ENCODE measurements at regions not wholly inside any gene's neighbourhood (a gene's known extent, or its start where the extent isn't known, plus 50 kb on each side); places are given as distances from the start of the nearest gene placed in this dataset.

DNA sequence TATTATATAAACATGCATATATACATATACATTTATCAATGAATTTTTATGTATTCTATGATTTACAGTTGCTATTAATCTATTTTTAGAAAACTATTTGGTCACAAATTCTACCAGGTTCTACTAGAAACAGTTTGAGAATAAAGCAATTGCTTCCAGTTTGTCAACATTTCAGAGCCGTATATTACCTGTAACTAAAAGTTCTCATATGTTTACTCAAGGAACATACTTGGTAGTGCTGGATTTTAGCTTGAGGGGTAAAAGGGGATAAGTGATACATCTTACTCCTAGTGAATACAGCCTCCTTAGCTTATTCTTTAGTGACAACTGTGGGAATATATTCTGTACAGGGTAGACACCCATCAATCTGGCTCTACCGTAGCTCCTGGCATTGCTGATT, 1590.5 kb upstream of the LRRTM3 start:
- in situ Hi-C loops (cut with HindIII; ENCODE audit: low pct_ligation_motif_present, low sequenced_read_pairs) = no loop called here
- Histone ChIP-seq H3K36me3 (replicated peaks) (no peaks in the 10 kb centered on the region), H3K27me3 (replicated peaks) (no peaks in the 10 kb centered on the region), H3K27ac (no peak overlapping the region), H3K4me3 (ENCODE audit: low read depth, low read length) (no peak overlapping the region)
- TF ChIP-seq, protein P1, sequence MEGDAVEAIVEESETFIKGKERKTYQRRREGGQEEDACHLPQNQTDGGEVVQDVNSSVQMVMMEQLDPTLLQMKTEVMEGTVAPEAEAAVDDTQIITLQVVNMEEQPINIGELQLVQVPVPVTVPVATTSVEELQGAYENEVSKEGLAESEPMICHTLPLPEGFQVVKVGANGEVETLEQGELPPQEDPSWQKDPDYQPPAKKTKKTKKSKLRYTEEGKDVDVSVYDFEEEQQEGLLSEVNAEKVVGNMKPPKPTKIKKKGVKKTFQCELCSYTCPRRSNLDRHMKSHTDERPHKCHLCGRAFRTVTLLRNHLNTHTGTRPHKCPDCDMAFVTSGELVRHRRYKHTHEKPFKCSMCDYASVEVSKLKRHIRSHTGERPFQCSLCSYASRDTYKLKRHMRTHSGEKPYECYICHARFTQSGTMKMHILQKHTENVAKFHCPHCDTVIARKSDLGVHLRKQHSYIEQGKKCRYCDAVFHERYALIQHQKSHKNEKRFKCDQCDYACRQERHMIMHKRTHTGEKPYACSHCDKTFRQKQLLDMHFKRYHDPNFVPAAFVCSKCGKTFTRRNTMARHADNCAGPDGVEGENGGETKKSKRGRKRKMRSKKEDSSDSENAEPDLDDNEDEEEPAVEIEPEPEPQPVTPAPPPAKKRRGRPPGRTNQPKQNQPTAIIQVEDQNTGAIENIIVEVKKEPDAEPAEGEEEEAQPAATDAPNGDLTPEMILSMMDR (IDR thresholded peaks at IDR 0.05; ENCODE audit: low read depth, low read length, missing control alignments) = no peak
- DNase-seq = no peak

DNA sequence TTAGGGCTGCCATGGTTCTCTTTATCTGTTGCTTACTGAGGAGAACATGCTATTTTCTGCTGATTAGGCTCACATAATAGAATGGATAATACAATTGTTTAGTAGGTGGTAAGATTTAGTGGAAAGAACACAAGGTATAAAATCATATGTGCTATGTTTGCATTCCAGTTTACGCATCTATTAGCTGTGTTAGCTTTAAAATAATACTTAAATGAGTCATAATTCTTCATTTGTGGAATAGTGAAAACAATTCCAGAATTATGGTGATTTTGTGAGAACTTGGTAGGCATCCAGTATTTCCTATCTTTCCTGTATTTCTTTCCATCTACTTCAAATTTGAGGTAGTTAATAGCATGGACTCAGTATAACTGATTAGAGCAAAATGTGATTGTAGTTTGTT, 1585.5 kb upstream of the LRRTM3 start:
- Histone ChIP-seq H3K36me3 (replicated peaks) (no peaks in the 10 kb centered on the region), H3K27me3 (replicated peaks) (no peaks in the 10 kb centered on the region), H3K4me3 (ENCODE audit: low read depth, low read length) (no peak overlapping the region), H3K27ac (no peak overlapping the region)
- TF ChIP-seq, protein P1 (IDR thresholded peaks at IDR 0.05; ENCODE audit: low read depth, low read length, missing control alignments) = no peak
- in situ Hi-C loops (cut with HindIII; ENCODE audit: low pct_ligation_motif_present, low sequenced_read_pairs) = no loop called here
- DNase-seq = no peak

DNA sequence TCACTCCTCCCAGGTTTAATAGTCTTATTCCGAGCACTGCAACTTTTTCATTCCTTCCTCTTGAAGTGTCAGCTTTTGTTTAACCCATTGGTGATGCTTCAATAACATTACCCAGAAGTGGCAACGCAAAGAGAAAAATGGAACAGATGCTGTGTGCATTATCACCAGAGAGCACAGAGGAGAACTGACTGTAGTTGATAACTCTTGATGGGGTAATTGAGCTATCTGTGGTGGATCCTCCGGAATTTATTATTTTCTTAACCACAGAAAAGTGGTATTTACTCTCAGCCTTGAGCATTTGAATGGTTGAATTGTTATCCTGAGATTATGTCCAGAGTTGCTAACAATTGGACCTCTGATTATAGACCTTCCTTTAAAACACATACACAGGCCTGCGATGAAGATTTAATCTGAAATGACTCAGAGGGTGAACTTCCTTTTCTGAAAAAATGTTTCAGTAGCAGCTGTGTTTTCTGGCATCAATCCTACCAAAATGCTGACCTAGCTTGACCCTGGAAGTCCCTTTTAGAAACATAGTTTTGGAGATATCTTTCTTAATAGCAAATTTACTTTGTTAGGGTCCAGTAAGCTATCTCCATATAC, 1584.4 kb upstream of the LRRTM3 start:
- in situ Hi-C loops (cut with HindIII; ENCODE audit: low pct_ligation_motif_present, low sequenced_read_pairs) = no loop called here
- no peaks in the 10 kb centered on the region for H3K27me3 ChIP-seq (replicated peaks)
- H3K4me3 ChIP-seq (ENCODE audit: low read depth, low read length) = no peak overlapping the region
- peak; percentile 83 for DNase-seq
- H3K36me3 ChIP-seq (replicated peaks) = no peaks in the 10 kb centered on the region
- TF ChIP-seq, protein P1 (IDR thresholded peaks at IDR 0.05; ENCODE audit: low read depth, low read length, missing control alignments) = no peak
- H3K27ac ChIP-seq = peak overlapping the region; percentile 34

DNA sequence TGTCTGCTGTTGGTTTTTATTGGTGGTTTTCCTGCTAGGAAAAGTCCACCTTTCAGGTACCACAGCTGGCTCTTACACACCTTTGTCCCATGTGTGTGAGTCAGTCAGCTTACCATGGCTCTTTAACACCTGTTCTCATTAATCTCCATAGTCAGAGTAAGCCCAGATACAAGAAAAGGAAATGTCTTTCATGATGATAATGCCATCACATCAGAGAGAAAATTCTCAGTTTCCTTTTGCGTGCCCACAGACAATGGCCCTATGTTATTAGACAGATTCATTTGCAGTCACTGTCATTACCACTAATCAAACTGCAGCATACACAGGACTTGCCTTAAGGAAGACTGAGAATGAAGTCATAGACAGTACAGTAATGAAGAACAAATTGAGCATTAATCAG, 1583.6 kb upstream of the LRRTM3 start:
- DNase-seq = no peak
- Histone ChIP-seq H3K27ac (no peak overlapping the region), H3K36me3 (replicated peaks) (no peaks in the 10 kb centered on the region), H3K4me3 (ENCODE audit: low read depth, low read length) (no peak overlapping the region), H3K27me3 (replicated peaks) (no peaks in the 10 kb centered on the region)
- in situ Hi-C loops (cut with HindIII; ENCODE audit: low pct_ligation_motif_present, low sequenced_read_pairs) = no loop called here
- TF ChIP-seq, protein P1 (IDR thresholded peaks at IDR 0.05; ENCODE audit: low read depth, low read length, missing control alignments) = no peak

DNA sequence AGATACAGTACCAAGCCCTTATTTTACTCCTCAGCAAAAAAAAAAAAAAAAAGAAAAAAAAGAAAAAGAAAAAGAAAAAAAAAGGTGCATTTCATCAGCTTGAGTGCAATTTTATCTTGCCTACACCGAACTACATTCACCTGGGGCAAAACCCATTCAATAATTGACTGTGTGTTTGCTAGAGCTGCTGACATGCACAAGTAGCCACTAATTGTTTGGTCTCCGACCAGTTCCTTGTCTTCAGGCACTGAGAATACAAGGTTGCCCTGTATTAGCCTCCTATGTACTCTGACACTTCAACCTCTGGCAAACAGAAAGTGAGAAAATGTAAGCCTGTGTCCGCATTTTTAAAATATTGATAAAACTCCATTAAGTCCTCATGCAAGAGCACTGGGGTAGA, 1579.4 kb upstream of the LRRTM3 start:
- no peaks in the 10 kb centered on the region for H3K36me3 ChIP-seq (replicated peaks)
- no peak overlapping the region for H3K4me3 ChIP-seq (ENCODE audit: low read depth, low read length)
- TF ChIP-seq, protein P1 (IDR thresholded peaks at IDR 0.05; ENCODE audit: low read depth, low read length, missing control alignments) = no peak
- no peak overlapping the region for H3K27ac ChIP-seq
- DNase-seq = no peak
- in situ Hi-C loops (cut with HindIII; ENCODE audit: low pct_ligation_motif_present, low sequenced_read_pairs) = no loop called here
- H3K27me3 ChIP-seq (replicated peaks) = no peaks in the 10 kb centered on the region

DNA sequence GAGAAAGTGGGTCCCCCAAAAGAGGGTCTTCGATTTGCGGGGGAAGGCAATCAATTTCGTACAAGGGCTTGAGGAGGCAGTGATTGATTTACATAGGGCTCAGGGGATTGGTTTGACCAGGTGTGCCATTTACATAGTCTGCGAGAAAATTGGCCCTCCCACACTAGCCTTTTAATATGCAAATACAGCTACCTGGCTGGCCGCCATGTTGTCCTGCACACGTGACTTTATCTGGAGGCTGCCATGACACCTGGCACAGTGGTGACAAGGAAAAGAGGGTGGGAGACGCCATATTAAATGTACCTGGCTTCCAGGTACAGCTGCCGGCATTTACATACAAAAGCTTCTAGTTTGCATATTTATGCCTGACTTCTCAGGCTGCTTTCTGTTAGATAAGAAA, 1577.2 kb upstream of the LRRTM3 start:
- Histone ChIP-seq H3K27me3 (replicated peaks) (no peaks in the 10 kb centered on the region), H3K36me3 (replicated peaks) (no peaks in the 10 kb centered on the region), H3K4me3 (ENCODE audit: low read depth, low read length) (no peak overlapping the region), H3K27ac (no peak overlapping the region)
- TF ChIP-seq, protein P1 (IDR thresholded peaks at IDR 0.05; ENCODE audit: low read depth, low read length, missing control alignments) = no peak
- in situ Hi-C loops (cut with HindIII; ENCODE audit: low pct_ligation_motif_present, low sequenced_read_pairs) = no loop called here
- DNase-seq = no peak
